GM23338 (cell line): ENCODE measurements at regions not wholly inside any gene's neighbourhood (a gene's known extent, or its start where the extent isn't known, plus 50 kb on each side); places are given as distances from the start of the nearest gene placed in this dataset.

Experiments used
- ATAC-seq: fragments of 200-7000 bp; cut with Tn5 transposase; 3 replicates; pipeline ENCODE4 v1.9.1; 2020
- DNase-seq: peaks from one replicate; pipeline ENCODE4 v3.0.0-alpha.2; 2015; ENCODE audit warnings: low spot score
- H2AFZ ChIP-seq: fragments of 200-600 bp; sonication (generic); 2 replicates; pipeline ENCODE4 v1.8.0; 2016; ENCODE audit warnings: antibody characterized with exemption, mild to moderate bottlenecking, moderate library complexity
- H3F3A ChIP-seq: fragments of 200-600 bp; sonication (generic); replicated peaks from 2 replicates; pipeline ENCODE4 v1.8.0; 2017; ENCODE audit warnings: antibody characterized with exemption, mixed run types, low read depth
- H3K27ac ChIP-seq: fragments of 200-600 bp; sonication (generic); 2 replicates; pipeline ENCODE4 v1.6.1; 2016; ENCODE audit warnings: low read depth
- H3K27me3 ChIP-seq: fragments of 200-600 bp; sonication (generic); 2 replicates; pipeline ENCODE4 v1.8.0; 2016; ENCODE audit warnings: mild to moderate bottlenecking, mixed run types, moderate library complexity; ENCODE audit not compliant: insufficient read depth
- H3K36me3 ChIP-seq: fragments of 200-600 bp; sonication (generic); 2 replicates; pipeline ENCODE4 v1.8.0; 2016; ENCODE audit warnings: mild to moderate bottlenecking; ENCODE audit not compliant: insufficient read depth
- H3K4me1 ChIP-seq: fragments of 200-600 bp; sonication (generic); 2 replicates; pipeline ENCODE4 v1.8.0; 2016; ENCODE audit warnings: mild to moderate bottlenecking, moderate library complexity; ENCODE audit not compliant: insufficient read depth
- H3K4me2 ChIP-seq: fragments of 200-600 bp; sonication (generic); 2 replicates; pipeline ENCODE4 v1.7.1; 2017; ENCODE audit warnings: mixed run types
- H3K4me3 ChIP-seq: fragments of 200-600 bp; sonication (generic); 2 replicates; pipeline ENCODE4 v1.6.1; 2016; ENCODE audit warnings: mixed run types
- H3K79me2 ChIP-seq: fragments of 200-600 bp; sonication (generic); replicated peaks from 2 replicates; pipeline ENCODE4 v1.8.0; 2017; ENCODE audit warnings: mild to moderate bottlenecking; ENCODE audit not compliant: insufficient read depth
- H3K9me2 ChIP-seq: fragments of 200-600 bp; sonication (generic); 2 replicates; pipeline ENCODE4 v1.8.0; 2017; ENCODE audit not compliant: insufficient read depth
- H4K20me1 ChIP-seq: fragments of 200-600 bp; sonication (generic); replicated peaks from 2 replicates; pipeline ENCODE4 v1.8.0; 2017; ENCODE audit warnings: mild to moderate bottlenecking; ENCODE audit not compliant: insufficient read depth
- H3K27ac Mint-ChIP-seq: 2 replicates; pipeline ENCODE4 v1.8.0; 2020; ENCODE audit warnings: inconsistent platforms, mild to moderate bottlenecking, moderate library complexity, mixed read lengths
- H3K27me3 Mint-ChIP-seq: 3 replicates; pipeline ENCODE4 v1.8.0; 2022; ENCODE audit warnings: low read depth, mild to moderate bottlenecking, moderate library complexity, mixed read lengths, inconsistent platforms; ENCODE audit not compliant: insufficient read depth, poor library complexity
- H3K36me3 Mint-ChIP-seq: 3 replicates; pipeline ENCODE4 v1.8.0; 2021; ENCODE audit warnings: low read depth, mild to moderate bottlenecking, inconsistent platforms, moderate library complexity, mixed read lengths
- H3K4me1 Mint-ChIP-seq: 3 replicates; pipeline ENCODE4 v1.8.0; 2020; ENCODE audit warnings: mild to moderate bottlenecking, inconsistent platforms, mixed read lengths
- H3K4me3 Mint-ChIP-seq: 3 replicates; pipeline ENCODE4 v1.8.0; 2021; ENCODE audit warnings: moderate library complexity, mild to moderate bottlenecking, inconsistent platforms, mixed read lengths
- H3K9me3 Mint-ChIP-seq: 3 replicates; pipeline ENCODE4 v1.8.0; 2020; ENCODE audit warnings: moderate library complexity, mild to moderate bottlenecking, inconsistent platforms, mixed read lengths
- CREB1 ChIP-seq: fragments of 250-450 bp; sonication (Bioruptor Pico); IDR thresholded peaks from 2 replicates; pipeline ENCODE4 v1.5.0; 2020; ENCODE audit warnings: low read depth, mild to moderate bottlenecking, moderate library complexity
- NANOG ChIP-seq: IDR thresholded peaks from 2 replicates; pipeline ENCODE4 v1.6.1; 2016; ENCODE audit warnings: antibody characterized with exemption, borderline replicate concordance
- ZNF114 ChIP-seq: fragments of 250-450 bp; sonication (Bioruptor Pico); IDR thresholded peaks from 2 replicates; pipeline ENCODE4 v1.5.0; 2020; ENCODE audit warnings: mild to moderate bottlenecking, moderate library complexity
- TF ChIP-seq, protein P1 (sequence below): fragments of 250-450 bp; sonication (Bioruptor Pico); IDR thresholded peaks from 2 replicates; pipeline ENCODE4 v1.5.0; 2020; ENCODE audit warnings: mild to moderate bottlenecking, moderate library complexity
- TF ChIP-seq, protein P2 (sequence below), 2 experiments: fragments of 200-600 bp in 1 of 2; sonication (generic) in 1 of 2; conservative IDR thresholded peaks; 2 replicates each; pipeline versions ENCODE4 v1.5.1 to v1.6.1; 2016 to 2017; ENCODE audit warnings: antibody characterized with exemption in 2 of 2, low read depth in 2 of 2, mild to moderate bottlenecking in 2 of 2, moderate library complexity in 1 of 2
- TF ChIP-seq, protein P3 (sequence below): IDR thresholded peaks from 2 replicates; pipeline ENCODE4 v1.6.1; 2016; ENCODE audit warnings: antibody characterized with exemption

DNA sequence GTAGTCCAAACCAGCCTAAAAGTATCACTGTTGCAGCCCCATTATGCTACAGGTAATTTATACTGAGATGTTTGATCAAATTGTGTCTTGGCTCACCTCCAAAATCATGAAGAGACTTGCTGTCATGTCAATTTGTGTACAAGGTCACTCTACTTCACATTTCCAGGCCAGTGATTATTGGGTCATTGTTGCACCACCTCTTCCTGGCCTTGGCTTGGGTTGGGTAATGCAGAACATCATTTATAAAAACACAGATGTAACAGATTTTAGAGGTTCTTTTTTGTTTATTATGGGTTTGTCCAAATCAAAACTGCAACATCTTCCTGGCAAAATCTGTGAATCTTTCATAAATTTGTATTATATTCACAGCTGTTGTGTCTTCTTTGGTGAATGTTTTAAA, 459.5 kb downstream of the ANKRD50 start (continued):
- TF ChIP-seq, protein P1, sequence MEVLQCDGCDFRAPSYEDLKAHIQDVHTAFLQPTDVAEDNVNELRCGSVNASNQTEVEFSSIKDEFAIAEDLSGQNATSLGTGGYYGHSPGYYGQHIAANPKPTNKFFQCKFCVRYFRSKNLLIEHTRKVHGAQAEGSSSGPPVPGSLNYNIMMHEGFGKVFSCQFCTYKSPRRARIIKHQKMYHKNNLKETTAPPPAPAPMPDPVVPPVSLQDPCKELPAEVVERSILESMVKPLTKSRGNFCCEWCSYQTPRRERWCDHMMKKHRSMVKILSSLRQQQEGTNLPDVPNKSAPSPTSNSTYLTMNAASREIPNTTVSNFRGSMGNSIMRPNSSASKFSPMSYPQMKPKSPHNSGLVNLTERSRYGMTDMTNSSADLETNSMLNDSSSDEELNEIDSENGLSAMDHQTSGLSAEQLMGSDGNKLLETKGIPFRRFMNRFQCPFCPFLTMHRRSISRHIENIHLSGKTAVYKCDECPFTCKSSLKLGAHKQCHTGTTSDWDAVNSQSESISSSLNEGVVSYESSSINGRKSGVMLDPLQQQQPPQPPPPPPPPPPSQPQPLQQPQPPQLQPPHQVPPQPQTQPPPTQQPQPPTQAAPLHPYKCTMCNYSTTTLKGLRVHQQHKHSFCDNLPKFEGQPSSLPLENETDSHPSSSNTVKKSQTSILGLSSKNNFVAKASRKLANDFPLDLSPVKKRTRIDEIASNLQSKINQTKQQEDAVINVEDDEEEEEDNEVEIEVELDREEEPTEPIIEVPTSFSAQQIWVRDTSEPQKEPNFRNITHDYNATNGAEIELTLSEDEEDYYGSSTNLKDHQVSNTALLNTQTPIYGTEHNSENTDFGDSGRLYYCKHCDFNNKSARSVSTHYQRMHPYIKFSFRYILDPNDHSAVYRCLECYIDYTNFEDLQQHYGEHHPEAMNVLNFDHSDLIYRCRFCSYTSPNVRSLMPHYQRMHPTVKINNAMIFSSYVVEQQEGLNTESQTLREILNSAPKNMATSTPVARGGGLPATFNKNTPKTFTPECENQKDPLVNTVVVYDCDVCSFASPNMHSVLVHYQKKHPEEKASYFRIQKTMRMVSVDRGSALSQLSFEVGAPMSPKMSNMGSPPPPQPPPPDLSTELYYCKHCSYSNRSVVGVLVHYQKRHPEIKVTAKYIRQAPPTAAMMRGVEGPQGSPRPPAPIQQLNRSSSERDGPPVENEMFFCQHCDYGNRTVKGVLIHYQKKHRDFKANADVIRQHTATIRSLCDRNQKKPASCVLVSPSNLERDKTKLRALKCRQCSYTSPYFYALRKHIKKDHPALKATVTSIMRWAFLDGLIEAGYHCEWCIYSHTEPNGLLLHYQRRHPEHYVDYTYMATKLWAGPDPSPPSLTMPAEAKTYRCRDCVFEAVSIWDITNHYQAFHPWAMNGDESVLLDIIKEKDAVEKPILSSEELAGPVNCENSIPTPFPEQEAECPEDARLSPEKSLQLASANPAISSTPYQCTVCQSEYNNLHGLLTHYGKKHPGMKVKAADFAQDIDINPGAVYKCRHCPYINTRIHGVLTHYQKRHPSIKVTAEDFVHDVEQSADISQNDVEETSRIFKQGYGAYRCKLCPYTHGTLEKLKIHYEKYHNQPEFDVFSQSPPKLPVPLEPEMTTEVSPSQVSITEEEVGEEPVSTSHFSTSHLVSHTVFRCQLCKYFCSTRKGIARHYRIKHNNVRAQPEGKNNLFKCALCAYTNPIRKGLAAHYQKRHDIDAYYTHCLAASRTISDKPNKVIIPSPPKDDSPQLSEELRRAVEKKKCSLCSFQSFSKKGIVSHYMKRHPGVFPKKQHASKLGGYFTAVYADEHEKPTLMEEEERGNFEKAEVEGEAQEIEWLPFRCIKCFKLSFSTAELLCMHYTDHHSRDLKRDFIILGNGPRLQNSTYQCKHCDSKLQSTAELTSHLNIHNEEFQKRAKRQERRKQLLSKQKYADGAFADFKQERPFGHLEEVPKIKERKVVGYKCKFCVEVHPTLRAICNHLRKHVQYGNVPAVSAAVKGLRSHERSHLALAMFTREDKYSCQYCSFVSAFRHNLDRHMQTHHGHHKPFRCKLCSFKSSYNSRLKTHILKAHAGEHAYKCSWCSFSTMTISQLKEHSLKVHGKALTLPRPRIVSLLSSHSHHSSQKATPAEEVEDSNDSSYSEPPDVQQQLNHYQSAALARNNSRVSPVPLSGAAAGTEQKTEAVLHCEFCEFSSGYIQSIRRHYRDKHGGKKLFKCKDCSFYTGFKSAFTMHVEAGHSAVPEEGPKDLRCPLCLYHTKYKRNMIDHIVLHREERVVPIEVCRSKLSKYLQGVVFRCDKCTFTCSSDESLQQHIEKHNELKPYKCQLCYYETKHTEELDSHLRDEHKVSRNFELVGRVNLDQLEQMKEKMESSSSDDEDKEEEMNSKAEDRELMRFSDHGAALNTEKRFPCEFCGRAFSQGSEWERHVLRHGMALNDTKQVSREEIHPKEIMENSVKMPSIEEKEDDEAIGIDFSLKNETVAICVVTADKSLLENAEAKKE (CRISPR knock-in tag), result no peak
- TF ChIP-seq CREB1 (CRISPR knock-in tag), result no peak
- no peak for TF ChIP-seq NANOG
- no peak for TF ChIP-seq ZNF114 (CRISPR knock-in tag)

DNA sequence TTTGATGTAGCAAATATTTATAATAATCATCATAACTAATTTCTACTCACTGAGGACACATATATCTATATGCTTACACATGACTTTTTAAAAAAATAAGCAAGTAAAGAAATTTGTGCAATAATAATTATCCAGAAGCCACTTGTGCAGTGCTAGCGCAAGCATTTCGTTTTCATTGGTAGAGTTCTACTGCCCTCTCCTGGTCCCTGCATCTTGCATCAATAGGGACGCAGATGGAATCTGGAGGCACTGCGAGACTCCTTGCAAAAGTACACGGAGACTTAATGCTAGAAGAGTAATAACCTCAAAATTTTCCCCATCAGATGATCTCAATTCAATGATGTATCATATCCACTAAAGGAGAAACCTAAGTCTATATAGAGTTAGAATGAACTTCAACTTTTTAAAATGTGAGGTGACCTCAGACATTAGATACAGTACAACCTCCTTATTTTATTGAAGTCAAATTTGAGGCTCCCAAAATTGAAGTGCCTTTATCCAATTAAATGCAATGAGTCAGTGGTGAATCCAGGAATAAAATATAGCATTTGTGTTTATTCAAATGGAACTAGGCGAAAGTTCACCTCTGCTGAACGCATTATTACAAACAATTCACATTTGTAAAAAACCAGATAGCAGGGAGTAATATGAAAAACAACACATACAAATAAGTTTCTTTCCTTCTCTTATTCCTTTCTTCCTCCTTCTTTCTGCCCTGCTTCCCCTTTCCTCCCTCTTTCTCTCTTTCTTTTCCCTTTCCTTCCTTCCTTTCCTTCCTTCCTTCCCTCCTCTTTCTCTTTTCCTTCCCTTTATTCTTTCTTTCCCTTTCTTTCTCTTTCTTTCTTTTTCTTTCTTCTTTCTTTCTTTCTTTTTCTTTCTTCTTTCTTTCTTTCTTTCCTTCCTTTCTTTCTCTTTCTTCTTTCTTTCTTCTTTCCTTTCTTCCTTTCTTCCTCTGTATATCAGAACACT, 450.0 kb downstream of the ANKRD50 start:
- no peak overlapping the region for H3K4me2 ChIP-seq

More for the DNA sequence above, 450.0 kb downstream of the ANKRD50 start:
- peak; percentile 84 for ATAC-seq
- Histone ChIP-seq H3K27me3 (no peaks in the 10 kb centered on the region), H3K36me3 (no peaks in the 10 kb centered on the region), H3K9me2 (no peaks in the 10 kb centered on the region), H3K27ac (no peak overlapping the region), H4K20me1 (no peaks in the 10 kb centered on the region), H3K4me1 (no peaks in the 10 kb centered on the region), H2AFZ (no peak overlapping the region), H3K4me3 (no peak overlapping the region), H3K79me2 (no peaks in the 10 kb centered on the region), H3F3A (no peaks in the 10 kb centered on the region)
- H3K9me3 Mint-ChIP-seq, result no peaks in the 10 kb centered on the region
- H3K4me3 Mint-ChIP-seq, result no peak overlapping the region
- TF ChIP-seq, protein P2, sequence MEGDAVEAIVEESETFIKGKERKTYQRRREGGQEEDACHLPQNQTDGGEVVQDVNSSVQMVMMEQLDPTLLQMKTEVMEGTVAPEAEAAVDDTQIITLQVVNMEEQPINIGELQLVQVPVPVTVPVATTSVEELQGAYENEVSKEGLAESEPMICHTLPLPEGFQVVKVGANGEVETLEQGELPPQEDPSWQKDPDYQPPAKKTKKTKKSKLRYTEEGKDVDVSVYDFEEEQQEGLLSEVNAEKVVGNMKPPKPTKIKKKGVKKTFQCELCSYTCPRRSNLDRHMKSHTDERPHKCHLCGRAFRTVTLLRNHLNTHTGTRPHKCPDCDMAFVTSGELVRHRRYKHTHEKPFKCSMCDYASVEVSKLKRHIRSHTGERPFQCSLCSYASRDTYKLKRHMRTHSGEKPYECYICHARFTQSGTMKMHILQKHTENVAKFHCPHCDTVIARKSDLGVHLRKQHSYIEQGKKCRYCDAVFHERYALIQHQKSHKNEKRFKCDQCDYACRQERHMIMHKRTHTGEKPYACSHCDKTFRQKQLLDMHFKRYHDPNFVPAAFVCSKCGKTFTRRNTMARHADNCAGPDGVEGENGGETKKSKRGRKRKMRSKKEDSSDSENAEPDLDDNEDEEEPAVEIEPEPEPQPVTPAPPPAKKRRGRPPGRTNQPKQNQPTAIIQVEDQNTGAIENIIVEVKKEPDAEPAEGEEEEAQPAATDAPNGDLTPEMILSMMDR (conservative IDR thresholded peaks at IDR 0.05; ENCODE audit: low read depth in 2 of 2), result peak; percentile 91 to 93
- TF ChIP-seq, protein P3, sequence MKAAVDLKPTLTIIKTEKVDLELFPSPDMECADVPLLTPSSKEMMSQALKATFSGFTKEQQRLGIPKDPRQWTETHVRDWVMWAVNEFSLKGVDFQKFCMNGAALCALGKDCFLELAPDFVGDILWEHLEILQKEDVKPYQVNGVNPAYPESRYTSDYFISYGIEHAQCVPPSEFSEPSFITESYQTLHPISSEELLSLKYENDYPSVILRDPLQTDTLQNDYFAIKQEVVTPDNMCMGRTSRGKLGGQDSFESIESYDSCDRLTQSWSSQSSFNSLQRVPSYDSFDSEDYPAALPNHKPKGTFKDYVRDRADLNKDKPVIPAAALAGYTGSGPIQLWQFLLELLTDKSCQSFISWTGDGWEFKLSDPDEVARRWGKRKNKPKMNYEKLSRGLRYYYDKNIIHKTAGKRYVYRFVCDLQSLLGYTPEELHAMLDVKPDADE, result no peak
- peak; percentile 86 for DNase-seq
- no peaks in the 10 kb centered on the region for H3K4me1 Mint-ChIP-seq
- H3K36me3 Mint-ChIP-seq, result no peaks in the 10 kb centered on the region
- no peaks in the 10 kb centered on the region for H3K27me3 Mint-ChIP-seq
- no peak overlapping the region for H3K27ac Mint-ChIP-seq
